Smooth muscle cell (in vitro differentiated cells): ENCODE measurements at regions not wholly inside any gene's neighbourhood (a gene's known extent, or its start where the extent isn't known, plus 50 kb on each side); places are given as distances from the start of the nearest gene placed in this dataset.

Experiments
- DNase-seq: peaks from one replicate; lab custom pipeline; 2025; ENCODE audit not compliant: unreplicated experiment; lab: John Stamatoyannopoulos, UW
- H2AFZ ChIP-seq: fragments of 200-600 bp; sonication (generic); 2 replicates; pipeline ENCODE4 v1.6.0; 2016; ENCODE audit warnings: antibody characterized with exemption, low read depth, mild to moderate bottlenecking
- H3F3A ChIP-seq: fragments of 200-600 bp; sonication (generic); 2 replicates; pipeline ENCODE4 v1.6.0; 2017; ENCODE audit warnings: antibody characterized with exemption, low read depth
- H3K27ac ChIP-seq: fragments of 200-600 bp; sonication (generic); 2 replicates; pipeline ENCODE4 v1.5.1; 2016; ENCODE audit warnings: low read depth, mild to moderate bottlenecking
- H3K27me3 ChIP-seq: fragments of 200-600 bp; sonication (generic); 2 replicates; pipeline ENCODE4 v1.6.1; 2016; ENCODE audit warnings: low read depth, mild to moderate bottlenecking
- H3K36me3 ChIP-seq: fragments of 200-600 bp; sonication (generic); 2 replicates; pipeline ENCODE4 v1.5.1; 2016; ENCODE audit warnings: low read depth
- H3K4me1 ChIP-seq: fragments of 200-600 bp; sonication (generic); 2 replicates; pipeline ENCODE4 v1.5.1; 2016; ENCODE audit warnings: low read depth
- H3K4me2 ChIP-seq: fragments of 200-600 bp; sonication (generic); 2 replicates; pipeline ENCODE4 v1.6.0; 2016; ENCODE audit warnings: mild to moderate bottlenecking
- H3K4me3 ChIP-seq: fragments of 200-600 bp; sonication (generic); 2 replicates; pipeline ENCODE4 v1.5.1; 2016; ENCODE audit warnings: mild to moderate bottlenecking
- H3K79me2 ChIP-seq: fragments of 200-600 bp; sonication (generic); 2 replicates; pipeline ENCODE4 v1.6.0; 2016; ENCODE audit warnings: low read depth, mild to moderate bottlenecking
- H3K9ac ChIP-seq: fragments of 200-600 bp; sonication (generic); 2 replicates; pipeline ENCODE4 v1.6.0; 2016; ENCODE audit warnings: low read depth
- H3K9me3 ChIP-seq: fragments of 200-600 bp; sonication (generic); replicated peaks from 2 replicates; pipeline ENCODE4 v1.5.1; 2016; ENCODE audit warnings: low read depth
- H4K20me1 ChIP-seq: fragments of 200-600 bp; sonication (generic); 2 replicates; pipeline ENCODE4 v1.6.0; 2016; ENCODE audit warnings: low read depth
- WGBS: methylation state at CpG from one replicate; pipeline ENCODE4 v1.1.7; 2016; ENCODE audit warnings: low lambda C conversion rate; 5-methylcytosine and 5-hydroxymethylcytosine counted together
- TF ChIP-seq, protein P1 (sequence below): fragments of 200-600 bp; sonication (generic); IDR thresholded peaks from 2 replicates; pipeline ENCODE4 v1.5.1; 2017; ENCODE audit warnings: borderline replicate concordance, mild to moderate bottlenecking, antibody characterized with exemption; ENCODE audit not compliant: insufficient read depth, poor library complexity, severe bottlenecking

DNA sequence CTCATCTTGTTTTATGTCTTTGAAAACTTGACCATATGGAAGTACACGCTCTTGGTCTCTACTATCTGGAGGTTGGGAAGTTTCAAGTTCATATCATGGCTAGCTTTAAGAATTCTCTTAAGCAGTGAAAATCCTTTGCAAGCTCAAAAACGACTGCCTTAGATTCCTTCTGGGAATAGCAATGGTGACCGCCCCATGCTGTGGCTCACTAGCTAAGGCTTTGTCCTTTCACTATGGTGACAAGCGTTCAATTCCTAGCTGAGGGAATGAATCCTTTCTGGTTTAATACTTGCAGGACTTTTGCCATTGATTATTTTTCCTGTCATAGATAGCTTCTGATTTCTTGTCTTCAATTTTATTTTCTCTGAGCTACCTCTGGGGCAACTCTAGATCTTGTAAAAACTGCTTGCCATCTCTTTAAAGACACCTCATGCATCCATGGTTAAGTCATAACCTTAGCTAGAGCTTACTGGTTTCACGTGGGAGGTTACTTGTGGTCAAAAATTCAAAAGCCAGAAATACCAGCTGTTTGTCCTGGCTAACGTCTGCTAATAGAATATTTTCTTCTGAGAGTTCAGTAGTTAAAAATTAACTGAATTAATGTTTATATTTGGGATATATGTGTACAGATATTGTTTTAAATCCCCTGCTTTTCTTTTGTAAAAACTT, 673.4 kb upstream of the CBLB start:
- peak overlapping the region; percentile 18 for H3K27ac ChIP-seq
- H3K79me2 ChIP-seq, result no peaks in the 10 kb centered on the region
- no peaks in the 10 kb centered on the region for H3F3A ChIP-seq
- no peak for DNase-seq
- H3K9ac ChIP-seq, result no peak overlapping the region
- no peaks in the 10 kb centered on the region for H4K20me1 ChIP-seq
- no peaks in the 10 kb centered on the region for H3K9me3 ChIP-seq
- peaks cover 12% of the 10 kb centered on the region for H3K4me1 ChIP-seq
- no peaks in the 10 kb centered on the region for H3K36me3 ChIP-seq
- H3K4me2 ChIP-seq, result peak overlapping the region; percentile 61
- no peaks in the 10 kb centered on the region for H3K27me3 ChIP-seq
- no peak overlapping the region for H3K4me3 ChIP-seq
- WGBS, result 44% methylated on average over 6 of the region's 6 CpGs
- TF ChIP-seq, protein P1, sequence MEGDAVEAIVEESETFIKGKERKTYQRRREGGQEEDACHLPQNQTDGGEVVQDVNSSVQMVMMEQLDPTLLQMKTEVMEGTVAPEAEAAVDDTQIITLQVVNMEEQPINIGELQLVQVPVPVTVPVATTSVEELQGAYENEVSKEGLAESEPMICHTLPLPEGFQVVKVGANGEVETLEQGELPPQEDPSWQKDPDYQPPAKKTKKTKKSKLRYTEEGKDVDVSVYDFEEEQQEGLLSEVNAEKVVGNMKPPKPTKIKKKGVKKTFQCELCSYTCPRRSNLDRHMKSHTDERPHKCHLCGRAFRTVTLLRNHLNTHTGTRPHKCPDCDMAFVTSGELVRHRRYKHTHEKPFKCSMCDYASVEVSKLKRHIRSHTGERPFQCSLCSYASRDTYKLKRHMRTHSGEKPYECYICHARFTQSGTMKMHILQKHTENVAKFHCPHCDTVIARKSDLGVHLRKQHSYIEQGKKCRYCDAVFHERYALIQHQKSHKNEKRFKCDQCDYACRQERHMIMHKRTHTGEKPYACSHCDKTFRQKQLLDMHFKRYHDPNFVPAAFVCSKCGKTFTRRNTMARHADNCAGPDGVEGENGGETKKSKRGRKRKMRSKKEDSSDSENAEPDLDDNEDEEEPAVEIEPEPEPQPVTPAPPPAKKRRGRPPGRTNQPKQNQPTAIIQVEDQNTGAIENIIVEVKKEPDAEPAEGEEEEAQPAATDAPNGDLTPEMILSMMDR, result no peak
- H2AFZ ChIP-seq, result no peak overlapping the region

GRCh38 chr3:106552351-106553043, 683.7 kb upstream of the CBLB start:
- Histone ChIP-seq H3K79me2 (no peaks in the 10 kb centered on the region), H3K4me1 (no peaks in the 10 kb centered on the region), H3K27ac (no peak overlapping the region)

GRCh38 chr3:106560451-106560966, 691.7 kb upstream of the CBLB start:
- Histone ChIP-seq H3K4me3 (no peak overlapping the region), H3K4me1 (no peaks in the 10 kb centered on the region), H4K20me1 (no peaks in the 10 kb centered on the region), H3F3A (no peaks in the 10 kb centered on the region), H3K36me3 (no peaks in the 10 kb centered on the region), H3K79me2 (no peaks in the 10 kb centered on the region), H2AFZ (peak overlapping the region; percentile 2), H3K9ac (peak overlapping the region; percentile 26), H3K27ac (peak overlapping the region; percentile 78), H3K4me2 (peak overlapping the region; percentile 35), H3K27me3 (no peaks in the 10 kb centered on the region), H3K9me3 (no peaks in the 10 kb centered on the region)
- no peak for DNase-seq
- WGBS, result 41% methylated on average over 3 of the region's 3 CpGs
- TF ChIP-seq, protein P1, result no peak

More at GRCh38 chr3:106552351-106553043, 683.7 kb upstream of the CBLB start:
- Histone ChIP-seq H3F3A (no peaks in the 10 kb centered on the region), H3K4me3 (no peak overlapping the region), H3K9me3 (no peaks in the 10 kb centered on the region), H3K4me2 (no peak overlapping the region), H3K27me3 (no peaks in the 10 kb centered on the region), H4K20me1 (no peaks in the 10 kb centered on the region), H3K9ac (no peak overlapping the region), H2AFZ (no peak overlapping the region), H3K36me3 (no peaks in the 10 kb centered on the region)
- WGBS, result 92% methylated on average over 4 of the region's 4 CpGs
- TF ChIP-seq, protein P1, result no peak
- no peak for DNase-seq

DNA sequence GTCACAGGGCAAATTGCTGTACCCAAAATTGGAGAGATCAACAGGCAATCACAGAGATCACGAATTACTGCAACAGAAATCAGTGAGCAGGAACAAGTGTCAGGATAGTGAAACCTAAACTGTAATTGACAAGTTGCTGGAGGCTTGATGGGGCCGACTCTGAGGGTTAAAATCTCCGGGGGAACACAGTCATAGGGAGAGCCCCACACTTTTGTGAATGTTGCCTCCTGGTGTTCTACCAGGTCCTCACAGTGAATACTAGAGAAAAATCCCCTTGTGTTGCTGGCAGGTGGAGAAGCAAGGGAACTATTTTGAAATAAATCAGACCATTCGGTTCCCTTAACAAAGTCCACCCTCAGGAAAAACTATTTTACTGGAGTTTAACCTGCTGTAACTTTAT, 697.5 kb upstream of the CBLB start:
- Histone ChIP-seq H3K9ac (no peak overlapping the region), H3K4me1 (no peaks in the 10 kb centered on the region), H3K79me2 (no peaks in the 10 kb centered on the region), H3K9me3 (no peaks in the 10 kb centered on the region), H3K4me3 (no peak overlapping the region), H4K20me1 (no peaks in the 10 kb centered on the region), H3K36me3 (no peaks in the 10 kb centered on the region), H3K27me3 (no peaks in the 10 kb centered on the region), H3K4me2 (no peak overlapping the region), H2AFZ (no peak overlapping the region), H3K27ac (no peak overlapping the region), H3F3A (no peaks in the 10 kb centered on the region)
- no peak for DNase-seq
- 70% methylated on average over 4 of the region's 4 CpGs for WGBS
- TF ChIP-seq, protein P1, result no peak
